Activated naive CD8-positive, alpha-beta T cell treated with anti-CD3 and anti-CD28 coated beads, Interleukin-2, amount 10 ng/mL, durations not matched to agents 7 days and 5 days (primary cell): ENCODE measurements at regions not wholly inside any gene's neighbourhood (a gene's known extent, or its start where the extent isn't known, plus 50 kb on each side); places are given as distances from the start of the nearest gene placed in this dataset.

Experiments
- ATAC-seq: fragments of 150-1000 bp; cut with Tn5 transposase; one replicate; pipeline ENCODE4 v1.10.0; 2021; ENCODE audit warnings: low read depth, moderate library complexity
- POLR2A ChIA-PET: fragments of 350-600 bp; sonication (Branson Sonifier 250); formaldehyde crosslinking; loops from one replicate; lab custom pipeline; 2021; ENCODE audit warnings: antibody characterized with exemption; lab: Charles Lee
- DNase-seq: peaks from one replicate; pipeline ENCODE4 v3.0.0; 2021
- H3K27ac Mint-ChIP-seq: one replicate; pipeline ENCODE4 v1.8.0; 2022; ENCODE audit warnings: mild to moderate bottlenecking, mixed read lengths
- H3K27me3 Mint-ChIP-seq: one replicate; pipeline ENCODE4 v1.8.0; 2022; ENCODE audit warnings: mild to moderate bottlenecking, moderate library complexity, mixed read lengths
- H3K36me3 Mint-ChIP-seq: one replicate; pipeline ENCODE4 v1.8.0; 2021; ENCODE audit warnings: mild to moderate bottlenecking, mixed read lengths
- H3K4me1 Mint-ChIP-seq: one replicate; pipeline ENCODE4 v1.8.0; 2021; ENCODE audit warnings: mixed read lengths
- H3K4me3 Mint-ChIP-seq: one replicate; pipeline ENCODE4 v1.8.0; 2022; ENCODE audit warnings: mild to moderate bottlenecking, moderate library complexity, mixed read lengths
- H3K9me3 Mint-ChIP-seq: one replicate; pipeline ENCODE4 v1.8.0; 2021; ENCODE audit warnings: mixed read lengths

DNA sequence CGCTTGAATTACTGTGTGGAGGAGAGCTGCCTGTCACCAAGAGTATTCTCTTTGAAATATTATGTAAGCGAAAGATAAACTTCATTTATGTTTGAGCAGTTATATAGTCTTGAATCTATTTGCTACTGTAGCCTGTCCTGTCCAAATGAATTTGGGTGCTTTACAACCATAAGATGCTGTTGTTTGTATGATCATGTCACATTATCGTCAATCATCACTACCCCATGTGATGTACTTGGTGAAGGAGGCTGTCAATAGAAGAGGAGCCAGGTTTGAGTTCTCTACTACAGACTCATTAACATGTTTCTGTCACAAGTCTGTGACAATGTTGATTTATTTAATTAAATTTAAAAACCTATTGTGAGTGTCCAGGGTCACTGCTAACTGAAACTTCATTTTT lies 403.3 kb upstream of the MEF2C start:
- POLR2A ChIA-PET, result no interaction called here
- ATAC-seq, result no peak
- no peaks in the 10 kb centered on the region for H3K36me3 Mint-ChIP-seq
- H3K9me3 Mint-ChIP-seq, result no peaks in the 10 kb centered on the region
- no peak overlapping the region for H3K27ac Mint-ChIP-seq
- no peak overlapping the region for H3K4me3 Mint-ChIP-seq
- DNase-seq, result no peak
- H3K27me3 Mint-ChIP-seq, result no peaks in the 10 kb centered on the region
- no peaks in the 10 kb centered on the region for H3K4me1 Mint-ChIP-seq

DNA sequence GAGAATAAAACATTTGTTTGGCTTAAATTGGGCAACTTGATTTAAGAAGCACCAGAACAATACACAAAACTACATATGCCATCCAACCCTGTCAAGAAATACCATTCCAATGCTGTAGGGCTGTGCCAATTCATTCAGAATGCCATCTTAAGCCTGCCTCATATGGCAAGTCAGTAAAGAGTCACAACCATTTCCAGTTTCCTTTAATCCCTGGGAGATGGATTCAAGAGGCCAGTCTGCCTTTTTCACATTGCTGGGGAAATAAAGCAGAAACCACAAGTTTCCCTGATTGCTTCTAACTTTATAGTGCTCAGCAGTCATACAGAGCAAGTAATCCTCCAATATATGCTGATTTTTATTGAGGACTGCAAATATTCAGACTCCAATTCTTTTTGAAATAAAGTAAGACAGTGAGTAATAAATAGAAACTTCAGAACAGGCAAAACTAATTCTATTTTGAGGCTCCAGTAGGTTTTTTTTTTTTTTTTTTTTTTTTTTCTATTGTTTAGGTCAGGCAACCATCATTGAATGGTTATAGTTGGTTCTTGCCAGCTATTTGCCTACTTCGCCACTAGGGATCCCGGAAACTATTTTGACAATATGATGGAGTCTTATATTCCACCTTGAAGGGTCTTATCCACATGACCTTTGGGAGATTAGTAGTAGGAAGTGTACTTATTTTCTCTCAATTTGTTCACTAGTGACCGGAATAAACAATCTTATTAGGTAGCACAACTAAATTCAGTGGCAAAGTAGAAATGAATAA lies 400.9 kb upstream of the MEF2C start:
- ATAC-seq (no peak), DNase-seq (no peak)
- no peak overlapping the region for H3K27ac Mint-ChIP-seq
- H3K9me3 Mint-ChIP-seq, result no peaks in the 10 kb centered on the region
- H3K36me3 Mint-ChIP-seq, result no peaks in the 10 kb centered on the region
- H3K4me1 Mint-ChIP-seq, result no peaks in the 10 kb centered on the region
- no peaks in the 10 kb centered on the region for H3K27me3 Mint-ChIP-seq
- POLR2A ChIA-PET, result no interaction called here
- no peak overlapping the region for H3K4me3 Mint-ChIP-seq

DNA sequence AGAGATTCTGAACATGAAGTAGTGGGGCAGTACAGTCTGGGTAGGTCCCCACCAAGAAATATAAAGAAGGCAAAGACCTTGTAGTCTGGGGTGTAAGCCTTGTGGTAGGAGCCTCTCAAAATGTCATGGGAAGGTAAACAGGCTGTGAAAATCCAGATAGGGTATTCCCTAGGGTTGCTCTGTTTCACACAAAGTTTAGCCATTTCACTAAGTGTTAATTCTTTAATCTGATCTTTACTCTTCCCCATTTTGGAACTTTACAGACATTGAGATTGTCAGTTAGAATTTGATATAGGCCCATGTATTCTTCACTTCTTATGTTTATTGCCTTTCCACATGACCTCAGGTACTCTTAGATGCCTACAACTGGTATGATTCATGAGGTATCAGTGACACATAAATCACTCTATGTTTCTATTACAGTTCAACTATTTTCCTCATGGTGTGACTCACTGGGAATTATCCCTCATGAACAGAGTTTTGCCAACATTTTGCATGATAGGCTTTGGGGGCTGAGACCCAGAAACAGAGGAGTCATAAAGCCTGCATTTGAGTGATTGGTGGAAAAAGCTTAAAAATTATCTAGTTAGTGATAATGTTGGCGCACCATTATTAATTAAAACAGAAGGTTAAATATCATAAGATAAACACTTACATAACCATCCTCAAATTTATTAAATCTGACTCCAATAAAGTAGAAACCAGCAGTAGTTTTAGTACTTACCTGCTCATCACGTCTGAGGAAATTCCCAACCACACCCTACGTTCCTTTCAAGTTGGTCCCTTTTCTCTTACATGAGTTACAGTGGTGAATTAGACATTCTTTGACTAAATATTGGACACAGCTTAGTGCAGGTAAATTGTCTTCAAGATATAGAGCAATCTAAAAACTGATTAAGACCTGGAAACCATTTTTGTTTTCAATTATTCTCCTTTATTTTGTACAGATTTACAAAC lies 399.8 kb upstream of the MEF2C start:
- ATAC-seq (no peak), DNase-seq (no peak)
- Mint-ChIP-seq H3K27ac (no peak overlapping the region), H3K36me3 (no peaks in the 10 kb centered on the region), H3K4me3 (no peak overlapping the region), H3K4me1 (no peaks in the 10 kb centered on the region), H3K9me3 (no peaks in the 10 kb centered on the region), H3K27me3 (no peaks in the 10 kb centered on the region)
- POLR2A ChIA-PET, result no interaction called here

DNA sequence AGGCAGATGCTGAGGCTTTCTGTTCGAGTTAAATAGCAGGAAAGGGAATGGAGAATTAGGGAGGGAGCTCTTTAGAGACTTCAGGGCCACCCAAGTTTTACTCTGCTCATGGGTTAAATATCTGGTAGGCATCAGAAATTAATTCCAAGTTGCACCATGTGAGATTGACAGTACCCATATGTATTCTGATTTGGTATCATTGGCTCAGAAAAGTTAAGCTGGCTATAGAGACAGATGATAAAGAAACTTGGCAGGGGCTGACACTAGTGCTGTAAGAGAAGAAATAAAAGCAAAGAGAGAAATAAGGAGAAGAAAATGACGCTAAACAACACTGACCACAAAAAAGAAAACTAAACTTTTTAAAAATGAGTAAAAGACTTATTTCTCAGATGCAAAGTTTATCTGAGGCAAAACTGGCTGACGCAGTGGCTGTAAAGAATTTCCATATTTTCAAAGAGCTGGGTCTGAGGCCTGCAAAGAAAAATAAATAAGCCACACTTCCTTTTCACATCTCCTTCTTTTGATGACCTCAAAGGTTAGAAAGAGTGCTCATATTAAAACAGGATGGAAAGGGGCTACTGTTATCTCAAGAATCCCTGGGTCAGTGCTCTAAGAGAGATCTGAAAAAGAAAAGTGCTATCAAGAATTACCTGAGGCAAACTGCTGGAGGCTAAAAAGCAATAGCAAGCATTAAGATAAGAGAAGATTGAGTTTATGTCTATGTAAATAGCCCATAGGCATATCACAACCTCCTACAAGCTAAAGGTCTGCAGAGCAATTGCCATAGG lies 399.0 kb upstream of the MEF2C start:
- Mint-ChIP-seq H3K4me3 (no peak overlapping the region), H3K36me3 (no peaks in the 10 kb centered on the region), H3K4me1 (no peaks in the 10 kb centered on the region), H3K27me3 (no peaks in the 10 kb centered on the region), H3K27ac (no peak overlapping the region), H3K9me3 (no peaks in the 10 kb centered on the region)
- POLR2A ChIA-PET, result no interaction called here
- DNase-seq, result no peak
- ATAC-seq, result no peak

DNA sequence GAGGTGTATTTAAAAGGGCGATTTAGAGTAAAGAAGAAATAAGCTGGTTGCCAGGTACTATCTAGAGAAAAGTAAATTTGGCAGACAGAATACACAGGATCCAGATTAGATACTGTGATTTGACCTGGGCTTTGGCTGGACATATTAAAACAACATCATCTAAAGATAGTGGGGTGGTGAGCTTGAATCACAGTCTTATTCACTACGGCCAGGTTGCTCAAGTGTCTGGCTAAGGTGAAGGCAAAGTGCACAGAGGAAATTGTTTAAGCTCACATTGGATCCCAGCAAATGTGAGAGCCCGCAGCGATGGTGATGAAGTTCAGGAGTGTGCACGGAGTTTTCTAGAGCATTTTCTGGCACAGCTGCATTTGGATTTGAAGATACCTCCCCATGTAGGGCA lies 398.2 kb upstream of the MEF2C start:
- Mint-ChIP-seq H3K9me3 (no peaks in the 10 kb centered on the region), H3K4me3 (no peak overlapping the region), H3K27ac (no peak overlapping the region), H3K36me3 (no peaks in the 10 kb centered on the region), H3K4me1 (no peaks in the 10 kb centered on the region), H3K27me3 (no peaks in the 10 kb centered on the region)
- ATAC-seq (no peak), DNase-seq (no peak)
- POLR2A ChIA-PET, result no interaction called here

DNA sequence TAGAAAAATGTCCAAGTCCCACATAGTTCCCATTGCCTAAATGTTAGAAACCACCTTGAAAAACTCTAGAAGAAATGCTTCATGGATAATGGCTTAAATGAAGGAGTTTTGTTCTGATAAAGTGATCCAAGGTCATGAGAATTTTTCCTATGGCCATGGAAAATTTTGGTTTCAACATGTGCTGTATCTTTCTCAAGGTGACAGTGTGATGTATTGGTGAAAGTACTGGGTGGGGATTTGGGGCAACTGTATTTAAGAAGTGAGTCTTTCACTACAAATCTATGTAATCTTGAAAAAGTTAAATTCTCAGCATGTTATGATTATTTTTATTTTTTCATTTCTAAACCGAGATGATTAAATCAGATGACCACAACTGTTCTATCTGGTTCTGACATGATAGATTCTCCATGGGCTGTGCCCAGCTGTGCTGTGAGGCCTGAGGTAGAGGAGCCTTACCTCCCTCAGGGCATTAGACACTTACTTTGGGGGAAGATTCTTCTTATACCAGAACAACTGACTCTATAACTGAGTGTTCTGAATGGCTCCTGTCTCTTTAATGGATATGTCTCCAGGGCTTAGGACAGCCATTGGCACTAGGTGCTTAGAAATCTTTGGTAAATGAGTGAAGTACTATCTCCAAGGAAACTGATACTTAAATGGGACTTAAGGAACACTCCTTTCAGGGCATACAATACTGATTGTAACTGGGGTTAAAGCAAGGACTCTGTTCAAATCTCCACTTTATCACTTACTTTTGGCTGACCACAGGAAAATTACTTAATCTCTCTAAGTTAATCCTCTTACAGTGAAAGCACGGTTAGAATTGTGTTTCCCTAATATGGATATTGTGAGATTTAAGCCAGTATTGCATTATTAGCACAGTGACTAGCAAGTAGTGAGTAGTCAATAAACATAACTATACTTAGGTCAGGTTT lies 397.4 kb upstream of the MEF2C start:
- POLR2A ChIA-PET, result no interaction called here

DNA sequence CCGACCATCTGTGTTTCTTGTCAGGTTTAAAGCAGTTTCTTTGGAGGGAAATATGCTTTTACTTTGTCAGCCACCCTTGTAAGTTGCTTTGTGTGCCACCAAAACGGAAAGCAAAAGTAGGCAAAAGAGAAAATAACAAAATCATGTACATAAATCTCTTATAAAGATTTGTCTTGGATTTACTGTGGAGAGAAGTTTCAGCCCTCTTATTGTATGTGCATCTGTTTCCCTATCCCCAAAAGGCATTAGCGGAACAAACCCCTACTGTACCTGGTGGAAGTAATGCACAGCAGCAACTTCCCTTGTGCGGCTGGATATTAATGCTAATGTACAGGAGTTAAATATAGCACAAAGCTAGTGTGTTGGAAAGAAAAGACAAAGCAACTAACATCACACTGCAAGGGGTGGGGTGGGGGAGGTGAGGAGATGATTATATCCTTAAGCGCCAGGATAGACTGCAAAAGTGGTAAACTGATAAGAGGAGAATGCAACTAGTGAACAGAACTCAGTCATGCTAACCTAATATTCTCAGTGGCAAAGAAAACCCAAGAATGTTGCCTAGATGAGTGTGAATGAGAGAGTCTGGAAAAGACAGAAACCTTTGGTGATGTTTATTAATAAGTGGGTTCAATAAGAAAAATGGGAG lies 396.5 kb upstream of the MEF2C start:
- POLR2A ChIA-PET, result no interaction called here
- Mint-ChIP-seq H3K27ac (no peak overlapping the region), H3K4me1 (no peaks in the 10 kb centered on the region), H3K27me3 (no peaks in the 10 kb centered on the region), H3K9me3 (no peaks in the 10 kb centered on the region), H3K4me3 (no peak overlapping the region), H3K36me3 (no peaks in the 10 kb centered on the region)
- ATAC-seq (no peak), DNase-seq (no peak)

More for the DNA sequence above, 397.4 kb upstream of the MEF2C start:
- Mint-ChIP-seq H3K36me3 (no peaks in the 10 kb centered on the region), H3K27ac (no peak overlapping the region), H3K4me3 (no peak overlapping the region), H3K4me1 (no peaks in the 10 kb centered on the region), H3K9me3 (no peaks in the 10 kb centered on the region), H3K27me3 (no peaks in the 10 kb centered on the region)
- no peak for ATAC-seq
- no peak for DNase-seq

DNA sequence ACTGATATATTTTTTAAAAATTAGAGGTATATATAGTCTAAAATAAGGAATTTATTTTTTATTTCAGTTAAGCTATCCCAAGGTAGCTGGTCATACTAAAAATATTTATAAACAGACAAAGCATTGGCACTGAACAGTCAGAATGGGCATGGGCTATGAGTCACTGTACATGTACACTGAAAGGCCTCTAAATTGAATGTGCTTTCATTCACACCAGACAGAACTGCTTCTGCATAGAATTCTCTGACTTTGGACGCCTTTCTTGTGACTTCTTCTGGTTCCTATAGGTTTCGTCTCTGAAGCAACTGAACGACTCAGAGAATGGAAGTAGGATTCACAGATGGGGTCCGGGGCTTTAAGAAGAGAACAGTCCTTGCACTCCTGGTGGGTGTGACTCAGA lies 394.8 kb upstream of the MEF2C start:
- Mint-ChIP-seq H3K4me1 (no peaks in the 10 kb centered on the region), H3K27me3 (no peaks in the 10 kb centered on the region), H3K9me3 (no peaks in the 10 kb centered on the region), H3K4me3 (no peak overlapping the region), H3K36me3 (no peaks in the 10 kb centered on the region), H3K27ac (no peak overlapping the region)
- DNase-seq, result no peak
- POLR2A ChIA-PET, result no interaction called here
- no peak for ATAC-seq

DNA sequence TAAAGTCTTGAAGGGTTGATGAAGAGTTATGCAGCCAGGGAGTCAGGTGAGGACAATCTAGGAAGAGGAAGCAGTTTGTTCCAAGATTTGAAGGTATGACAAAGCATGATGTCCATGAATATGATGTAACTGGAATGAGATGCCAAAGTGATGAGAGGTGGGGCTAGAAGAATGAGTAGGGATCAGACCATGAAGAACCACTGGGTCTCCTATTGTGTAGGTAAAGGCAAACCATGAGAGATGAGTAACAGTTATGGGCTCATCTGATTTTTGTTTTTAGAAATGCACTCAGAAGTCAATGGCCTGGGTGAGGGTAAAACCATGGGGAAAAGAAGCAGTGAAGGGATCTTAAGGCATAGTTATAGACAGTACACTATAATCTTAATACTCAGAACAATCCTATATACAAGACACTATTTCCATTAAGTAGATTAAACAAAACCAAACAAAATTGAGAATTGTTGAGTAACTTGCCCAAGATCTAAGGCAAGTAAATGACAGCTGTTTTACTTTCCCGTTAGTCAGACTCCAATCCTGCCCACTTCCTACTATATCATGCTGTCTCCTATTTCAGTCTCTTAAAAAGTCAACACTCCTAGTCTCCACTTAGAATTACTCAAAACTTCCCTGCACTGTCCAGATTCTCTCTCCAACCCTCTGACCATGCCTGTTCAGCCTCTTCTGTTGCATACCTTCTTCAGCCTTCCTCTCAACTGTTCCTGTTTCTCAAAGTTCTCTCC lies 393.8 kb upstream of the MEF2C start:
- DNase-seq, result no peak
- no peak overlapping the region for H3K27ac Mint-ChIP-seq

DNA sequence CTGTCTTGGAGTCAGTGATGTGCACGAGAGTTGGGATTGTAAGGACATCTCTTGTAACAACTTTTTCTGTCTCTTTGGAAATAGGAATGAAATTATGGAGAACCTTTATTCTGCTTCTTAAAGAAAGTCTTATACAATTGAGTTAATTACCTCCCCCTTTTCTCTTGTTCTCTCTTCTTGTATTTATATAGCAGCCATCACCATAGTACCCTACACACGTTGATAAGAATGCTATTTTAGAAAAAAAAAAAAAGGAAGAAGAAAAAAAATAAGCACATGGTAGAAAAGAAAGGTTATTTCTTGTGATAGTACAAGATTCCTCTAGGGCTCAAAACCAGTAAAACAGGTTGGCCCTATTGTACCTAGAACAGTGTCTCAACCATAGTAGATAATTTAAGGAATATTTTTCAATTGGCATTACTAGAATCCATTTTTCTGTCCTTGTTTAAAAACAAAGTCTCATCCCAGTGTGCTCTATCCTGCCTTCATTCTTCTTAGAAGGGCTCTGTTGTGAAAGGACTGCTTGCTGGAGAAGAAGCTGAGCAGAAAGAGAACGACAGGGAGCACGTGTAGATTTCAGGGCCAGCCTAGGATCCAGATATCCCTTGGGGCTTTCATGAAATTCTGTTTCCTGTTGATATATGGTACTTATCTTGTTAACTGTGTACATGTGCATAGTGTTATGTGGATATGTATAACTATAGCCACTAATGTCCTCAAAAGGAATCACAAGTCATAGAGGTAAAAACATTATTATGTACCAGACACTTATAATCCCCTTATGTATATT lies 392.3 kb upstream of the MEF2C start:
- Mint-ChIP-seq H3K27me3 (no peaks in the 10 kb centered on the region), H3K4me1 (no peaks in the 10 kb centered on the region), H3K36me3 (no peaks in the 10 kb centered on the region), H3K4me3 (no peak overlapping the region), H3K27ac (no peak overlapping the region), H3K9me3 (no peaks in the 10 kb centered on the region)
- no peak for ATAC-seq
- POLR2A ChIA-PET, result no interaction called here
- no peak for DNase-seq

More for the DNA sequence above, 393.8 kb upstream of the MEF2C start:
- no peaks in the 10 kb centered on the region for H3K36me3 Mint-ChIP-seq
- no peaks in the 10 kb centered on the region for H3K27me3 Mint-ChIP-seq
- H3K4me3 Mint-ChIP-seq, result no peak overlapping the region
- POLR2A ChIA-PET, result no interaction called here
- no peaks in the 10 kb centered on the region for H3K9me3 Mint-ChIP-seq
- no peak for ATAC-seq
- H3K4me1 Mint-ChIP-seq, result no peaks in the 10 kb centered on the region

DNA sequence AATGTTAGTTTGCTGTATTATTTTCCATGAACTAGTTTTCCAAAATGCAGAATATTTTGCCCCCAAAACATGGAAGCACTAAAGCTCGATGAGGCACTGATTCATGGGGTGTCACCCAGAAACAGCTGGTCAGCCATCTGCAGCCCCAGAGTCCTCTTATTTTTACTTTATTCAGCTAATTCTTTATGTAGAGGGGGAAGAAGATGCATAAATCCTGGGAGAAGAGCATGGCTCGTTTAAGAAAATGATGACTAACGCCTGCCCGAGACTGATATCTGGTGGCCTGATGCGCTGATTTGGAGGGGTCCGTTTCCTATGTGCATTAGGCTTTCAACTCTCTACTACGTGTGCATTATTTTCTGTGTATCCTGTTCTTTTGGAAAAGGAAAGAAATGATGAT lies 390.3 kb upstream of the MEF2C start:
- no peaks in the 10 kb centered on the region for H3K36me3 Mint-ChIP-seq
- DNase-seq (no peak), ATAC-seq (no peak)
- no peaks in the 10 kb centered on the region for H3K4me1 Mint-ChIP-seq
- H3K4me3 Mint-ChIP-seq, result no peak overlapping the region
- H3K27ac Mint-ChIP-seq, result no peak overlapping the region
- POLR2A ChIA-PET, result no interaction called here
- no peaks in the 10 kb centered on the region for H3K9me3 Mint-ChIP-seq
- no peaks in the 10 kb centered on the region for H3K27me3 Mint-ChIP-seq
